GM11168 (cell line): ENCODE measurements at regions not wholly inside any gene's neighbourhood (a gene's known extent, or its start where the extent isn't known, plus 50 kb on each side); places are given as distances from the start of the nearest gene placed in this dataset.

ENCODE experiments used
- in situ Hi-C: fragments of 300-500 bp; cut with MboI; formaldehyde crosslinking; loops from one replicate; pipeline ENCODE4 v1.12.0; 2022; ENCODE audit warnings: low sequenced_read_pairs; ENCODE audit not compliant: unreplicated experiment

DNA sequence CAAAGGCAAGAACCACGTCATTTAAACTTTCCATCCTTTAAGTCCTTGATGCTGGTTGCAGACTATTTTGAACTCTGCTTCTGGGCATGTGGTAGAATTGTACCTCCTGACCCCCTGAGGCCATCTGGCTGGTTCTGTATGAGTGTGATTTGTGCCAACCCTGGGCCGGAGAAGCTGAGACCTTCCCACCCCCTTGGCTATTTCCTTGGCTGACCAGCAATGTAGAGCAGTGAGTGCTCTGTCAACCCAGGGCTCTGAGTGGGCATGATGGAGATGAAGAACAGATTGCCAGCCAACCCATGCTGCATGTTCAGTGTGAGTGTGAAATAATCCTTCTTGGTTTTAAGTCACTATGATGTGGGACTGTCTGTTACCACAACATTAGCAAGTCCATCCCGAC, 82.1 kb upstream of the RASGRP1 start:
- in situ Hi-C loops: no loop called here

GRCh38 chr15:38647683-38648082, 83.1 kb upstream of the RASGRP1 start:
- in situ Hi-C loops: no loop called here

GRCh38 chr15:38648121-38648843, 83.7 kb upstream of the RASGRP1 start:
- in situ Hi-C loops: no loop called here

DNA sequence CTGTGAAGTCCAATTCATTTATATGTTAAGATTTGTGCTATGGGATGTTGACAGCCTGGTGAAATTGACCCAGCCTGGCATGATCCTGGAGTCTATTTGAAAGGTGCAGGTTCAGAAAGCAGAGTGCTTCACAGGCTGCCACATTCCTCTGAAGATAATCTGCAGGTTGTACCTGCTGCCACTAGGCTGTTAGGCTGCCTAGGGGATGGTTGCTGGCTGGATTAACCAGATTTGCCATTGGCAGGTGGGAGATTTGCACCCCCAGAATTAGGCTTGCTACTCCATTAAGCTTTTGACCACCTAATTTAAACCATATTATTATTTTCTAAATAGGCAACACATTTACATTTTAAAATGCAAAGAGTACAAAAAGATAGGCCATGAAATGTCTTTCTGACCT, 85.8 kb upstream of the RASGRP1 start:
- in situ Hi-C loops: no loop called here

- in situ Hi-C loops: no loop called here
Observed at GRCh38 chr15:38650936-38651327, 86.3 kb upstream of the RASGRP1 start.

DNA sequence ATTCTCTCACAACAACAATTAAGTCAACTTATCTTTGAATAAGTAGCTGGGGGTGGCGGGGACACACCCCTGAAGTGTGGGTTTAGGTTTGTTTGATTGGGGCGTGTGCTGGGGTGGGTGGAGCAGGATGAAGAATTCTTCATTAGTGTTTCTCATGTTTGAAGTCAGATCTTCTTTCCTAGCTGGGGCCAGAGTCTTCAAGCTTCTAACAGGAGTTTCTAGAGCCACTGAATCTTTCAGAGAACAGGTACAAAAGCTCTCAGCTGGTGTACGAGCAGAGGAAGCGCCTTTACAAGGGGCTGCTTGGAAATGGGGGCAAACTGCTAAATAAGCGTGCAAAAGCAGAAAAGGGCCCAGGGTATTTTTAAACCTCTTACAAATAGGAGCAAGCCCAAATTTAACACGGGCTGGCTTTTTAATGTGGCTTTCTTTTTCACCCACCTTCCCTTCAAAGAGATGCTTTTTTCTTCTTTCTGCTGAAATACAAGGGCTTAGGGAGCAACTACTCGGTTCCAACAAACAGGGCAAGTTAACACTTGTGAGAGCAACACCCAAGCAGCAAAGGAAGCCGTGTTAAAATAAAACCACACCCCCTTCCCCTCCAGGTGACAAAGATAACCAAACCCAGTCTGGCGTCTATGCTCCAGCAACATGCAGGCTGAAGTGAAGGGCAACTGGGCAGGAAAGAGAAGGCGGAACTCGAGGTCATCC, 86.9 kb upstream of the RASGRP1 start:
- in situ Hi-C loops: no loop called here

- in situ Hi-C loops: no loop called here
Observed at GRCh38 chr15:38652183-38652794, 87.7 kb upstream of the RASGRP1 start.

- in situ Hi-C loops: no loop called here
Observed at GRCh38 chr15:38652998-38653397, 88.4 kb upstream of the RASGRP1 start.

DNA sequence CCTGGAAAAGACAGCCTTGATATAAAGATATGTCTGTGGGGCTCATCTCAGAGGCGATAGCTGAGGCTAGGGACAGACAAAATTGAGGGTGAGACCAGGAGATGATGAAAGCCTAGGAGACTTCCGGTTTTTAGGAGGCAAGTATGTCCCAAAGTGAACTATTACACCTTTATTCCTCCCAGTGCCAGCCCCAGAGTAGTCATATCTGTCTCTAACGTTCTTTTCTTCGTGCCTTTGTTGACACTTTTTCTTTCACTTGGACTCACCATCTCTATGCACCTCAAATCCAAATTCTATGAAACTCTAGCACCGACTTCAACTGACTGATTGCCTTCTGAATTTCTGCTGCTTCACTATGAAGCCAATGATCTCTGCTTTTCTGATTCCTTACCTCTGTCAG, 93.8 kb upstream of the RASGRP1 start:
- in situ Hi-C loops: no loop called here

DNA sequence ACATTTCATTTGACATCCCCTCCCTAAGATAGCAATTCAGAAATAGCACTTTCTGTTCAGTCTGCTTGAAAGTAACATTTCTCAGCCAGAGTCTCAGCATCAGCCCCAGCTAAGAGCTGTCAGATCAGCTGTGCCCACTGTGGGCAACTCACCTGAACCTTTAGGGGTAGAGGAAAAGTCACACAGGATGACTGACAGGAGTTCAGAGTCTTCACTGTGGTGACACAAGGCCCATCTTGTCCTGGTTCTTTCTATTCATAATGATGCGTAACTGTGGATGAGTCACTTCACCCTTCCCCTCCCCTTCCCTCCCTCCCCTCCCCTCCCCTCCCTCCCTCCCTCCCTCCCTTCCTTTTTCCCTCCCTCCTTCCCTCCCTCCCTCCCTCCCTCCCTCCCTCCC, 96.1 kb upstream of the RASGRP1 start:
- in situ Hi-C loops: no loop called here

GRCh38 chr15:38662033-38662802, 97.6 kb upstream of the RASGRP1 start:
- in situ Hi-C loops: no loop called here

DNA sequence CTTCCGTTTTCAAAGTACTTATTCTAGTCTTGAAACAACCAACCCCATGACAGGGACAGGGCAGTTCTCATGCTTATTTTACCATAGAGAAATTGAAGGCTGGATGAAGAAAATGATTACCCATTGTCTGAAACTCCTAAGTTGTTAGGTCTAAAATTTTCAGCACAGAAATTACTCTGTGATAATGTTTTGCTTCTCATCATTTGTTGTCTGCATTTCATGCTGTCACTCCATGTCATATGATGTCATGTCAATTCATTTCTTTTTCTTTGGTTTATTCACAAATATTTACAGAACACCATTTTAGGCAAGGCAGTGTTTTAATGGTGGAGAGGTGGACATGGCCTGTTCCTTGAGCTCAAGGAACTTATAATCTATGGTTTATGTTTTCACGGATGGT, 98.2 kb upstream of the RASGRP1 start:
- in situ Hi-C loops: no loop called here

- in situ Hi-C loops: no loop called here
Observed at GRCh38 chr15:38665586-38666305, 101.1 kb upstream of the RASGRP1 start.

GRCh38 chr15:38666865-38667510, 102.4 kb upstream of the RASGRP1 start:
- in situ Hi-C loops: no loop called here

DNA sequence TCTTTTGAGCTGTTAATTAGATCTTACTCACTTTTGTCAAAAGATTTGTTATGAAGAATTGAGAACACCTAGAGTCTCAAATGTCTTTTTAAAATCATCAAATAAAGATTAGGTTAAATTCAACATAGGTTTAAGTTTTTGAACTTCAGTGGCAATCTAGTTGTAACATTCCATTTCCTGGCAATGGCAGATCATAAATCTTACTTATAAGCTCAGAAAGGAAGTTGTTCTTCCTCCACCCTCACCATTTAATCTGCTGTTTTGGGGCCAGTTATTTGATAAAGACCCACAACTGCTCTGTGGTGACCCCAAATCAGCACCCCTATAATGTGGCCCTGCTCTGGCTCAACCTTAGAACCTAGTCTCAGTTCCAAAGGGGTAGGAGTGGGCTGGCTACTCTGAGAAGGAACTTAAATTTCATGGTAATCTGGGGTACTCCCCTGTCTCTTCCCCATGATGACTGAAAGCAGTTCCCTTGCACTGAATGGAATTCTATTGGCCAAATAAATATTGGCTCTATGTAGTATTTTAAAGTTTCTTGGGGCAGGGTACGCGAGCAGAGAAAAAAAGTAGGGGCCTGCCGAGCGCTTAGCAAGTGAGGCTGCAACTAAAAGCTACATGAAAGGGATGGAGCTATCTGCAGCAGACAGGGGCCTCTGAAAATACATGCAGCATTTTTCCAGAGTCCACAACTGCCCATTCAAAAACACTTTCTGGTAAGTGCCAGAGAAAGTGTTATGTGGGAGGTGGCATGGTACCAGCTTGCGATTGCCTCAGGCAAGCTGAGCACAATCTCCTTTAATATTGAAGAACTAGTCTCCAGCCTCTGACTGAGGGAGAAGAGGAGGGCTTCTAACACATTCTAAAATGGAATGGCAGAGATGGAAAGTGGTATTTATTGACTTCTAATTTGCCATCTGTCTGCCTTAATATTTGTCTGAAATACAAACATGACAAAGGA, 103.6 kb upstream of the RASGRP1 start:
- in situ Hi-C loops: no loop called here

DNA sequence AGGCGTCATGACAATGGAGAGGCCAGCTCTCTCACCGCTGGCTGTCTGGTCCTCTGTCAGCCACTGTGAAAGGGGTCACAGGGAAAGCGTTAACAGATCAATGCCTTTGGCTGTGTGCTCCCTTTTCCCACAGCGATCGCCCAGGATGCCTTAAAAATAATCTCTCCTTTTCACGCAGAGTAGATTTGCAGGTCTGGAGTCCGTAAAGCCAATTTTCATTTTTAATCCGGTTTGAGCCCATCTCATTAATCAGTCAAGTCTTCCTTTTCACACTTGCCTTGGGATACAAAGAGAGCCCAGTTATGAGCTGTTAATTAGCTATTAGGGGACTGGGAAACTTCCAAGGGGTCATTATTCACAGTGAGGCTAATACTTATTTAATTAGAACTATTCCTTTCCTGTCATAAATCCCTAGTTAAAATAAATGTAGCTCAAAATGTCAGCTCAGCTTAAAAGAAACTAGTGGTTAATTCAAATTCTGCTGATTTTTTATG, 104.3 kb upstream of the RASGRP1 start:
- in situ Hi-C loops: no loop called here

GRCh38 chr15:38670128-38671005, 105.8 kb upstream of the RASGRP1 start:
- in situ Hi-C loops: no loop called here

GRCh38 chr15:38671006-38671387, 106.4 kb upstream of the RASGRP1 start:
- in situ Hi-C loops: no loop called here
